HG03432 (cell line): ENCODE measurements at regions not wholly inside any gene's neighbourhood (a gene's known extent, or its start where the extent isn't known, plus 50 kb on each side); places are given as distances from the start of the nearest gene placed in this dataset.

Experiments
- ATAC-seq: cut with Tn5 transposase; IDR thresholded peaks from one replicate; pipeline ENCODE4 v1.9.1; 2021; ENCODE audit warnings: mild to moderate bottlenecking, moderate library complexity; ENCODE audit not compliant: unreplicated experiment

DNA sequence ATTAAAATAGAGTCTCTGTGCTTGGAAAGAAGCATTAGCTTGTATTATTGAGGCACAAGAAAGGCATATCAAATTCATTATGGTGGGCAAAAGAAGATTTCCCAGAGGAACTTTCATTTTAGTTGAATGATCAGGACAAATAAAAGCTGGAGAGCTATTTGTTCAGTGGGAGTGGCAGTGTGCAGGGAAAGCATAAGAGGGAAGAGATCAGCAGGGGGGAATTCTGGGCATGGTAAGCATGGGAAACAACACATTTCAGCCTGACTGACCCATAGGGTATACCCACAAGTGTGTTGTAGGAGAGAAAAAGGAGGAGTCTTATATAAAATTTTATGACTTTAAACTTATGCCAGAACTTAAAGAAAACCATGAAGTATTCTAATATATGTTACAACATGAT, 167.7 kb upstream of the RASA1 start:
- no peak for ATAC-seq

DNA sequence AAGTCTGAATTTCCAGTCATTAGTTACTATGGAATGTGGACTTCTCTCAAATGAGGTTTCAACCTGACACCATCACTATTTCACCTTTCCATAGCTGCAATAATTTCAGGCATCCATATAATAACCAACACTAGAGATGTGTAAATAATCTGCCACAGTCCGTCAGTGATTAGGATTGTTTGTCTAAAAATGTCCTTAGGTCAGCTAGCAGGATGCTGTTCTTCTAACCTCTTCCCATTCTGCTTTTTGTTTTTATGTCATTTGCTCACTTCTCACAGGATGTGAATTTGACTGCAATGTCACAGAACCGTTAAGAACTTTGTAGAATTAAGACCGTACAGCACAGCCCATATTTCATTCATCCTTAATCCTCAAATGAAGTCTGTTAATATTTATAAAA, 166.4 kb upstream of the RASA1 start:
- ATAC-seq: no peak

DNA sequence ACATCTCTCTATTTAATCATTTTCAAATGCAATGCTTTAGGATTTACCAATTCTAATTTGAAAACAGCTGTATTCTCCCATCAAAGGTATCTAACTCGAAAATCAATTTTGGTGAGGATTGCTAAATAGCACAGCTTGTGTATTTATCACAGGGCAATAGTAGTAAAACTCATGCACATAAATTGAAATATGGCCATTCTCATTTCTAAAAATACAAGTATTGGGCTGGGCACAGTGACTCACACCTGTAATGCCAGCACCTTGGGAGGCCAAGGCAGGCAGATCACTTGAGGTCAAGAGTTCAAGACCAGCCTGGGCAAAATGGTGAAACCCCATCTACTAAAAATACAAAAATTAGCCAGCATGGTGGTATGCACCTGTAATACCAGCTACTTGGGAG, 164.8 kb upstream of the RASA1 start:
- no peak for ATAC-seq

DNA sequence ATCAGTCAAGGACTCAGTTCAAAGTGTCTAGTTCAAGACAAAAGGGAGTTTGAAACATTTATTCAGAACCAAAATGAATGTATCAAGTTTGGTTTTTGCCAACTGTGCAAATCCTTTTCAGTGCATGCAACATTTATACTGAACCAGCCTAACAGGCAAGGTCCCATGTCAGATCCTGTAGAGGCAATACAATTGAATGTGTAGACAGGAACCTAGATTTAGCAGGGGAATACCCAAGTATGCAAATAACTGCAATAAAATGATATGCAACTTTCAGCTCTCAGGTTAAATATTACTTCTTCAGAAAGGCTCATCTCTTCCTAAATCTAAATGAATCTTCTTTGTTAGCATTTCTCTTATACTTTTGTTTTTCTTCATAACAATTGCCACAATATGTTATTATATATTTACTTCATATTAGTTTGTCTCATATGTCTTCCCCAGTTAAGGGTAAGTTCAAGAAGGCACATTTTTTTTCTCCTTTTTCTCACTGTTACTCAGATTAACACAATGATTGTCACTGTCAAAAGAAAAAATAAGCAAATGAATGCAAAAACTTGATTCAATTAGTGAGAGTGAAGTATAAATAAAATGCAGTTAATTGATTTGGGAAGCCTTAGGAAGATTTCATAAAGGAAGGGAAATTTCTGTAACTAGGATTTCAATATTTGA, 163.9 kb upstream of the RASA1 start:
- peak; percentile 91 for ATAC-seq

DNA sequence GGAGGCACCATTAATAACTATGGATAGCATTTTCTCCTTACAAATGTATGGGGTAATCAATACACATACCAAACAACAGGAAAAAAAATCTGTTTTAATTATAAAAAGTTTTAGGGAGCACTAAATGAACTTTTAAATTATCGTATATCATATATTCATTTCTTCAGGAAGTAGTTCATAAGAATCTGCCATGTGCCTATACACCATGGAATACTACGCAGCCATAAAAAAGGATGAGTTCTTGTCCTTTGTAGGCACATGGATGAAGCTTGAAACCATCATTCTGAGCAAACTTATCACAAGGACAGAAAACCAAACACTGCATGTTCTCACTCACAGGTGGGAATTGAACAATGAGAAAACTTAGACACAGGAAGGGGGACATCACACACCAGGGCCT, 162.1 kb upstream of the RASA1 start:
- no peak for ATAC-seq

DNA sequence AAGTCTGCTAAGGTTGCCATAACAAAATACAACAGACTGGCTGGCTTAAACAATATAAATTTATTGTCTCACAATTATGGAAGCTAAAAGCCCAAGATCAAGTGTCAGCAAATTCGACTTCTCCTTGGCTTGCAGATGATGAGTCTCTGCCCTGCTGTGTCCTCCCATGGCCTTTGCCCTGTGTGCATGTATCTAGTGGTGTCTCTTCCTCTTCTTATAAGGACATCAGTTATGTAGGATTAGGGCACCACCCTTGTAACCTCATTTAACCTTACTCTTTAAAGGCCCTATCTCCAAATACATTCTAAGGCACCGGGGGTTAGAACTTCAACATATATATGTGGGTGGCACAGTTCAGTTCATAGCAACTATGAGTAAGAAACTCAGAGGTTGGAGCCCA, 157.9 kb upstream of the RASA1 start:
- ATAC-seq: no peak

DNA sequence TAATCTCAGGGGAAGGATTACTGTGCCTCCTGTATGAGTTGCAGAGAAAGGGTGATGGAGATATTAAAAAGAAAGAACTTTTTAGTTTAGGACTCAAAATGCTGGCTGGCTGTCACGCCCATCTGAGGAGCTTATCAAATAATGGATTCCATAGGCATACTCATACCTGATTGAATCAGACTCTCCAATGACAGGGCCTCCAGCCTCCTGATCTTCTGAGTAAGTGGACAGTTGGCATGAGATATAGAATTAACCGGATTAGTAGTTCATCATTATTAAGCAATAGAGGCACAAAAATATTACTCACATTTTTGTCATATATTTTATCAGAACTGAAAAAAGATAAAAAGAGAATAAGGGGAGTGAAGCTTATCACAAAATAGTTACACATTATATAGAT, 157.0 kb upstream of the RASA1 start:
- no peak for ATAC-seq

DNA sequence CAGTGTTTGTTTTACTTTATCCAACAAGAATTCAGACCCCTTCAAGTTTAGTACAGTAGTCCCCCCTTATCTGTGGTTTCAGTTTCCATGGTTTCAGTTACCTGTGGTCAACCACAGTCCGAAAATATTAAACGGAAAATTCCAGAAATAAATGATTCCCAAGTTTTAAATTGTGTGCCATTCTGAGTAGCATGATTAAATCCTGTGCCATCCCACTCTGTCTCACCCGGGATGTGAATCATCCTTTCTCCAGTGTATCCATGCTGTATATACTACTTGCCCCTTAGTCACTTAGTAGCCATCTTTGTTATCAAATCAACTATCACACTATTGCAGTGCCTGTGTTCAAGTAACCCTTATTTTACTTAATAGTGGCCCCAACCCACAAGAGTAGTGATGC, 153.8 kb upstream of the RASA1 start:
- no peak for ATAC-seq

DNA sequence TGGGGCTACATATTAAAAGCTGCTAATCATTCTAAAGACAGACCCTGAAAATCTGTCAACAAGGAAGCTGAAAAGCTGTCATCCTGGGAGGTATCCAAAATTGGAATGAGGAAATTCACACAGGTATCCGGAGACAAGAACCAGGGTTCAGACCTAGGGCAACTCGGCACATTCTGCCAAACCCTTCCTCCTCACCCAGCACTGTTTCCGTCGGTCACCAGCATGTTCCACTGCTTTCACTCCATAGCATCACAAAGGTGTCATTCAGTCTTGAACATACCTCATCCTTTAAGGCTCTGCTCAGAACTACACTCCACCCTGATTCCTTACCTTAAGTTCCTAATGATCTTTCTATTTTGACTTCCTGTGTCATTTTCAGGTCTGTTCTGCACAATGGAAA, 153.1 kb upstream of the RASA1 start:
- ATAC-seq: no peak

DNA sequence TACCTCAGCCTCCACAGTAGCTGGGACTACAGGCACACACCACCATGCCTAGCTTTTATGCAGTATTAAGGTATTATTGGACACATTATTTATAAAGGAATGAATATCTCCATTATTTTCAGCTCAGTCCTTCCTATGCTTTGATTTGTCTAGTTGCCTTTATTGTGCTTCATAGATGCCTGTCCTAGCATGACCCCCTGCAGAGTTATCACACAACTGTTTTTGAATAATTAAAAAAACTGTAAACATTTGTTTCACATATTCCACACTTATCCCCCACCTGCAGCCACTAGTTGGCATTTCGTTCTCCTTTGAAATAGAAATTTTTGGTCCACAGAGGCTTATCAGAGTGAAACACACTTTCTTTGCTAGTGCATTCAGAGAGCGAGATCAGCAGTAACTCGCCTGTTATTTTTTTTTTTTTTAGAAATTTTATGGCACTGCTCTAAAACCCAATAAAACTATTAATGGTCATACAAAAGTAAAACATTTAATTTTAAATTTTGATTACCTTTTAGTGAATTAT, 151.8 kb upstream of the RASA1 start:
- ATAC-seq: no peak

DNA sequence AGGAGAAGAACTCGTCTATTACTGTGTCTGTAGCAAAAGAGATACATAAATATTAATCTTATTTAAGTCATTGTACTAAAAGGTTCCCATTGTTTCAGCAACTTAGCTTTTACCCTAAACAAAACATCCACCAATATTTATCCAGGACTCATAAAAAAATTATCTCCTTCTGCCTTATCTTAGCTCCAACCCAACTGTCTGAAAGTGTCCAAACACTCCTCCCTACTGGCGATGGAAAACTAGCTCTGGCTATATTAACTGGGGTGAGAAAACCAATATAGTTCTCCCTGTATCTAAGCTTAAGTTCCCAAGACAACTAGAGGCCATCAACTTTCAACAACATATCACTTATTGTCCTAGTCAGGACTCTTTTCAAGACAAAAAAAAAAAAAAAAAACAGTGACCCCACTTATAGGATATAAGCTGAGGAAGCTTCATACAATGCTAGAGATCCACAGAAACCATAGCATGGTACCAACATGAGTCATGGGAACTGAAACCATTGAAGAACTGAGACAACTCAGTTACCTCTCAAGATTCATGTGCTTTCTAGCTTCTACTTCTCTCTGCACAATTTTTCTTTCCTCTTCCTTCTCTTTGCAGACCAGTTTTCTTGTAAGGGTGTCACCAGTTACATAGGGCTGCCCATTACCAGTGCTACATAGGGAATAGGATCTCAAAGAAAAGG, 150.7 kb upstream of the RASA1 start:
- peak; percentile 85 for ATAC-seq

DNA sequence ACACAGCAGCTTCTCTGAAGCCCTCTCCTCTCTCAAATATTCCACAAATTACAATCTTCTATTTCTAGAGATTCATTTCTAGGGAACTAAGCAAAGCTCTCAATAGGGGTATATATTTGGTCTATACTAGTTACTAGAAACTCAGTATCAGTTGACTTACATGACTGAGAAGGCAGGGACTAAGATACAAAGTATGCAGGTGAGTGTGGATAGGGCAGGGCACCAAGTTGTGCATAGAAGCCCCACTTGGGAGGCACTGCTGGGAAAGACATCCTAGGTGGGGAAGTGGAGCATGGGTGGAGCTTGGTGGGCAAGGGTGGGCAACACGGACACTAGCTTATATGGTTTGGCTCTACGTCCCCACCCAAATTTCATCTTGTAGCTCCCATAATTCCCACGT, 148.1 kb upstream of the RASA1 start:
- no peak for ATAC-seq

DNA sequence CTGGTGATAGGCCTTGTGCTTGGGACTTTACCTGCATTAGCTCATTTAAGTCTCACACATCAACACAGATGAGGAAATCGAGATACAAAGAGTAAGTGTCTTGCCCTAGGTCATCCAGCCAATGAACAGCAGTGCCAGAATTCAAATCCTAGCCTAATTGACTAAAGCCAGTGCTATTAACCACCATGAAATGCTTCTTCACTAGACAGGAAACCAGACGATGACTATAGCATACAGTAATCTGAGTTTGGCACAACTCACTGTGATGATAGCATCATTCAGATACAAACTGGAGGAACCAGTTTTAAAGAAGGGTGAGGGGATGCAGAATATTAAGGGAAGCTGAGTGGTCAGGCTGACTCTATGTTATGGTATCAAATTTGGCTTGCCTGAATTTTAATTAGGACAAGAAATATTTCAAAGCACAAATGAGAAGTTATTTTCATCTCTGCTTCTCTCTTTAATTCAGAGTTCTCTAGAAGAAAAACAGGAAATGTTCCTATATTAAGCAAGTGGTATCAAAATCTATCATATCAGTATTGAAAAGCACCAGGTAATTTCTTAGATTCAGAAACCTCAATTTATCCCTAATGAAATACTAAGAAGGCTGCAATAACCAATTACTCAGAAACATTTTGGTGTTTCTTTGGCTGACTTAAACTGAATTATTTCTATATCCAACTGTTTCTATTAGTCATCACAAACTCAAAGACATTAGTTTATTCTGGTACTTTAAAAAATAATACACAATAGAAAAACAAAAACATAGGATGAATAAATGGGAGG, 147.0 kb upstream of the RASA1 start:
- ATAC-seq: peak; percentile 23

DNA sequence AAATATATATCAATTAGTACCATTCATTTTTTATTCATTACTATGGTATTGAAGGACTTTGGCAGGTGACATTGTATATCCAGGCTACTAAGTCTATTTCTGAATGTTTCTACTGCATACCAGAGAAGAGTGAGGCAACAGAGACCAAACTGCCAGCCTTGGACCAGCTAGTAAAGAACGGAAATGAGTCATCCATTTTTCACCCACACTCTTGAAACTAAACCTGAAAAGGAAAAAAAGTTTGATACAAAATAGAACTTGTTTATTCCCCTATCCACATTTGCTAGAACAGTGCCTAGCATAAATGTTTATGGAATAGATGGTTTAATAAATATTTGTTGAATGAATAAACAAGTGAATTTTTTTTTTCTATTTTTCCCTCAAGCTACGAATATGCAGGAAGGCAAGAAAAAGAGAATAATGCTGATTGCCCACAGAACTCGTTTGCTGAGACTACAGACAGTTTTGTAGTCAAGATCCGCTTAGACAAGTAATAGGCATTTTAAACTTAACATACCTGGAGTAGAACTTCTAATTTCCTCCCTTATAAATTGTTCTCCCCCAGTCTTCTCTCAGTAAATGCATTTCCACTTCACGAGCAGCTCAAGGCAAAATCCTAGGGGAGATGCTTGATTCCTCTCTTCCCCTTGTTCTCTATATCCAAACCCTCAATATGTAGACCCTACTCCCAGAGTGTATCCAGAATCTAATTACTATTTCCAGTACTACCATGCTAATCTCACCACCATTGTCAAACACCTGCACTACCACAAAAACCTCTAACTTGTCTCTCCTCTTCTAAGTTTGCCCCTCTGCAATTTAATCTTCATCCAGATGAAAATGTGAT, 146.2 kb upstream of the RASA1 start:
- peak; percentile 78 for ATAC-seq

DNA sequence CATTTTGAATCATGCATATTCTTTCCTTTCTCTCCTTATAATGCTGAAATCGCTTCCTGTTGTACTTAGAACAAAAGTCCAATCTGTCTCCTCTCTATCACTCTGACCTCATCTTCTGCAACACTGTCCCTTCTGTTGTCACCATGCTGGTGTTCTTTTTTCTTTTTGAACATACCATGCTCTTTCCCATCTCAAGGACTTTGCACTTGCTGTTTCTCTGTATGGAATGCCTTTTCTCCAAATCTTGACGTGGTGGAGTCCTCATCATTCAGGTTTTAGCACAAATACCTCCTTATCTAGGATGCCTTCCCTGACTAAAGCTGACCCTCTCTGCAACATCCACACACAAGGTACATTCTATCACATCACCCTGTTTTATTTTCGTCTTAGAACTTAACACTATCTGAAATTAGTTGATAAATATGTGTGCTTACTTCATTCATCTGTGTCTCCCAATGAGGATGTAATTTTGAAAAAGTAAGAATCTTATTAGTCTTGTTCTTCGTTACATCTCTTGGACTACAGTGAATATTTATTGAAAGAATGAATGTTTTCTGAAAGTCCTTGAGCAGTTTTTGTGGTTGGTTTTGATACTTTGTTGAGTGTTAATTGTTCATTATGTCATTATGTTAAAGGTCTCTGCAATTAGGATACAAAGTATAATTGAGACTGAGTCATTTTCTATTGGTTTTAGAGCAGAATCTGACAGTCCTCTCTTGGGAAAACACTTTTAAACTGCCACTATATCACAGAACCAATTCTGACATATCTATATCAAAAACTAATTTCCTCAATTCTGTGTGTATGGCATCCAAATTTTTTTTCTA, 145.3 kb upstream of the RASA1 start:
- ATAC-seq: peak; percentile 11

DNA sequence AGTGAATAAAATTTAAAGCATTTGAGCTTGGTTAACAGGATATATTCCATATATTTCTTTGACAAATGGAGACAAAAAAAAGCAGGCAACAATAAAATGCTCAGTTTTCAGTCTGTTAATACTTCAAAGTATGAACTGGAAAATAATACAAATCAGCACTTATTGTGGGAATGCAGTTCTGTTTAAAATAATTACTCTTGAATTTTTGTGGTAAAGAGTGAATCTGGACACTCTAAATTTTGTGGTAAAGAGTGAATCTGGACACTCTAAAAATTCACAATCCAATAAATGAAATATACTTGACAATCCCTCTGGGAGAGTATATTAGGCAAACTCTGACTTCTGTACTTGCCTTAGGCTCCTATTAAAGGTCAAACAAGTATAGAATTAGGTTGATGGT, 141.9 kb upstream of the RASA1 start:
- ATAC-seq: no peak

DNA sequence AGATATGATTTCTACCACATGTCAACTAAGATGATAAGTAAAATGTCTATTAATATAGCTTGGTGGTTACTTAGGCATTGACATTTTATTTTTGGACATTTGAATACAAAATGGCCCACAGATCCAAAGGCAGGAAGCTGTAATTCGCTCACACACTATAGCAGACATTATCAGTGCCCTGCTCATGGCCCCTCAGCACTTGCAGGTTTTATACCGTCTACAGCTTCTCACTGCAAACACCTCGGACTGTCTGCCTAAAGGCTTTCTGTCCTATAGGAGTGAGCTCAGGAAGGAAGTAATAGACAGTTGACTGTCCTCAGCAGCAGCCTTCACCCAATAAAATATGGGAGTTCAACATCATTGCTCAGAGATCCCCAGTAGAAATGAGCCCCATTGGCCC, 140.8 kb upstream of the RASA1 start:
- no peak for ATAC-seq

DNA sequence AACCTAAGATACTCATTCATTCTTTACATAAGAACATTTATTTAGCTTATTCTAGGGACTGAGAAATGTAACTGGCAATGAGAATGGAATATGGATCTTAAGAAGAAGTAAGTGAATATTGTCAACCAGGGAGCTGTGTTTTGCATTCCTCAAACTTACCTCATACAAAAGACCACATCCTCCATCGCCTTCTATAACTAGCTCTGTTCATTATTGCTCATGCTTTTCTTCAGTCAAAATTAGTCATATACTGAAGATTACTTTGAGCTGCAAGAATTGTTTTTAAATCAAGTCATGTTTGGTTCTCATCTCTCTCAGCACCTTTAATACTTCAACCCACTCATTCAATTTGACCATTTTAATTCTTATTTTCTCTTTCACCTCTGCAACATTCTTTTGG, 140.3 kb upstream of the RASA1 start:
- ATAC-seq: no peak

DNA sequence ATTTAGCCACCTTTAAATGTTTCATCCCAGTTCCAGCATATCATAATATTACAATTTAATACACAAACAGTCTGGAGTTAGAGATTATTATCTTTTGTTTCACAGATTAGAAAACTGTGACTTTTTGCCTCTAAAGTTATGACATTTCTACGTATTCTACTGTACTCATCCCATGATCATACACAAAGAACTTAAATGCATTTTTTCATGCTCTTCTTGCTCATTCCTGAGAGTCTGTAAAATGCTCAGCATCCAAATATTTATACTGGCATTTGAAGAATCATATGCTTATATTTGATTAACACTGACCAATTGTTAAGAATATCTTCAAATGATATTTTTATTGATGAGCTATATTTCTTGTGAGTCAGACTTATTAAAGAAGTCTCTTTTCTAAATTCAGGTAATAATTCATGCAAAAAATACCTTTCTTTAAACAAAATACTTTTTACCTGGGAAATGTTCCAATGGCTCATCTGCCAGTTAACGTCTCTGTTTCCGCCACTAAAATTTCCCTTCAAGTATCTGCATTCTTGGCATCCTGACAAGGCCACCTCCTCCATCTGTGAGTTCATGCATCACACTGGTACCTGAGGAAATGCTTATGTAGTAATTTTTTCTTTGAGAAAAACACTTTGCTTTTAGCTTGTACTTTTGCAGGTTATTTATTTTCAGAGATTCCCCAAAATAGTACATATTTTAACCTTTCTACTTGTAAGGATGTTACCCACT, 139.6 kb upstream of the RASA1 start:
- no peak for ATAC-seq
